OCI-LY7 (cell line): ENCODE measurements at regions not wholly inside any gene's neighbourhood (a gene's known extent, or its start where the extent isn't known, plus 50 kb on each side); places are given as distances from the start of the nearest gene placed in this dataset.
"Not testable (repeated sequence)": the region's sequence is repeated elsewhere in the genome, so short reads cannot be mapped to it uniquely, and the experiment has no call there.

Experiments
- BruUV-seq: library from RNA; stranded (reverse); fragments of 400-500 nt; replicated peaks from 2 replicates; lab custom pipeline; 2021; lab: Mats Ljungman, UMichigan
- CTCF ChIA-PET: fragments of 300-600 bp; sonication (Branson Sonifier 250); formaldehyde crosslinking; loops from one replicate; lab custom pipeline; 2022; ENCODE audit warnings: antibody characterized with exemption; ENCODE audit not compliant: unreplicated experiment; lab: Charles Lee
- POLR2A ChIA-PET: fragments of 300-600 bp; sonication (Branson Sonifier 250); formaldehyde crosslinking; loops from one replicate; lab custom pipeline; 2022; ENCODE audit warnings: antibody characterized with exemption; lab: Charles Lee
- DNase-seq: peaks from one replicate; pipeline ENCODE4 v3.0.0-alpha.2; 2015; ENCODE audit warnings: low spot score
- H2AFZ ChIP-seq: fragments of 200-600 bp; sonication (generic), shearing (Covaris generic); 2 replicates; pipeline ENCODE4 v1.6.1; 2014; ENCODE audit warnings: mild to moderate bottlenecking, antibody characterized with exemption, low read length, moderate library complexity
- H3K27ac ChIP-seq: fragments of 200-600 bp; sonication (generic); 2 replicates; pipeline ENCODE4 v1.5.1; 2014; ENCODE audit warnings: mixed run types, low read depth, mild to moderate bottlenecking, moderate library complexity, low read length, inconsistent platforms; ENCODE audit not compliant: poor library complexity, severe bottlenecking
- H3K36me3 ChIP-seq: fragments of 200-600 bp; sonication (generic); 2 replicates; pipeline ENCODE4 v1.6.1; 2014; ENCODE audit warnings: mild to moderate bottlenecking, antibody characterized with exemption, low read length, moderate library complexity, mixed read lengths; ENCODE audit not compliant: insufficient read depth
- H3K4me1 ChIP-seq: fragments of 200-600 bp; sonication (generic); 2 replicates; pipeline ENCODE4 v1.5.1; 2014; ENCODE audit warnings: mild to moderate bottlenecking, low read length; ENCODE audit not compliant: insufficient read depth, poor library complexity, severe bottlenecking
- H3K4me2 ChIP-seq: fragments of 200-600 bp; sonication (generic); 2 replicates; pipeline ENCODE4 v1.6.1; 2014; ENCODE audit warnings: mild to moderate bottlenecking, low read length
- H3K4me3 ChIP-seq: fragments of 200-600 bp; sonication (generic); 2 replicates; pipeline ENCODE4 v1.5.1; 2014; ENCODE audit warnings: mild to moderate bottlenecking, low read depth, low read length; ENCODE audit not compliant: poor library complexity, severe bottlenecking
- H3K79me2 ChIP-seq: fragments of 200-600 bp; sonication (generic); 2 replicates; pipeline ENCODE4 v1.6.1; 2016; ENCODE audit warnings: low read depth, mild to moderate bottlenecking, low read length, moderate library complexity, mixed read lengths; ENCODE audit not compliant: insufficient read depth
- H3K9me2 ChIP-seq: fragments of 200-600 bp; sonication (generic); 2 replicates; pipeline ENCODE4 v1.6.1; 2016; ENCODE audit warnings: mild to moderate bottlenecking, low read length, mixed read lengths; ENCODE audit not compliant: insufficient read depth
- H3K9me3 ChIP-seq: fragments of 200-600 bp; sonication (generic); 2 replicates; pipeline ENCODE4 v1.6.1; 2014; ENCODE audit warnings: mild to moderate bottlenecking, mixed run types, low read length, mixed read lengths
- H4K20me1 ChIP-seq: fragments of 200-600 bp; sonication (generic); 2 replicates; pipeline ENCODE4 v1.6.1; 2014; ENCODE audit warnings: mild to moderate bottlenecking, antibody characterized with exemption, low read length, moderate library complexity, mixed read lengths; ENCODE audit not compliant: insufficient read depth
- EZH2phosphoT487 ChIP-seq: fragments of 200-600 bp; sonication (generic); IDR thresholded peaks from 2 replicates; pipeline ENCODE4 v1.6.1; 2018; ENCODE audit warnings: low read depth, borderline replicate concordance, mild to moderate bottlenecking, mixed run types, antibody characterized with exemption, low read length, moderate library complexity, mixed read lengths
- intact Hi-C: fragments of 100-400 bp; cut with micrococcal nuclease; formaldehyde crosslinking; loops from one replicate; pipeline ENCODE4 v1.10.0; 2022; ENCODE audit not compliant: unreplicated experiment
- TF ChIP-seq, protein P1 (sequence below): fragments of 200-600 bp; sonication (generic); conservative IDR thresholded peaks from 2 replicates; pipeline ENCODE4 v1.5.1; 2014; ENCODE audit warnings: mild to moderate bottlenecking, antibody characterized with exemption, low read length, moderate library complexity, mixed read lengths

DNA sequence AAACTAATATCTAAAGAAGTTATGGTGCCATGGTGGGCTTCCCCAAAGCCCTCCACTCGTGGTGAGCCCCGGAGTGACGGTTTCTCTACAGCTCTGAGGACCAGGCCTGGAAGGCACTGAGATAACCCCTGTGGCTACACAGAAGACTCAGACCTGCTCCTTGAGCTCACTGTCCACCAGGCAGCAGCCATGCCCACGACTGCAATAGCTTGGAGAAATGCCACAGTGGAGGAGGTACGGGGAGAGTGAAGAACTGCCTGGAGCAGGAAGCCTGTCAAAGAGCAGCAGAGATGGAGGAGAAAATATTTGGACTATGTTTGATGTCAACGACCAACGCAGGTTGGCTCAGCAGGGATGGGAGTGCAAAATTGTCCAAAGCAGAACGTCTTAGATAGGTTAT, 300.1 kb upstream of the NPSR1 start:
- TF ChIP-seq EZH2phosphoT487, result no peak
- TF ChIP-seq, protein P1, sequence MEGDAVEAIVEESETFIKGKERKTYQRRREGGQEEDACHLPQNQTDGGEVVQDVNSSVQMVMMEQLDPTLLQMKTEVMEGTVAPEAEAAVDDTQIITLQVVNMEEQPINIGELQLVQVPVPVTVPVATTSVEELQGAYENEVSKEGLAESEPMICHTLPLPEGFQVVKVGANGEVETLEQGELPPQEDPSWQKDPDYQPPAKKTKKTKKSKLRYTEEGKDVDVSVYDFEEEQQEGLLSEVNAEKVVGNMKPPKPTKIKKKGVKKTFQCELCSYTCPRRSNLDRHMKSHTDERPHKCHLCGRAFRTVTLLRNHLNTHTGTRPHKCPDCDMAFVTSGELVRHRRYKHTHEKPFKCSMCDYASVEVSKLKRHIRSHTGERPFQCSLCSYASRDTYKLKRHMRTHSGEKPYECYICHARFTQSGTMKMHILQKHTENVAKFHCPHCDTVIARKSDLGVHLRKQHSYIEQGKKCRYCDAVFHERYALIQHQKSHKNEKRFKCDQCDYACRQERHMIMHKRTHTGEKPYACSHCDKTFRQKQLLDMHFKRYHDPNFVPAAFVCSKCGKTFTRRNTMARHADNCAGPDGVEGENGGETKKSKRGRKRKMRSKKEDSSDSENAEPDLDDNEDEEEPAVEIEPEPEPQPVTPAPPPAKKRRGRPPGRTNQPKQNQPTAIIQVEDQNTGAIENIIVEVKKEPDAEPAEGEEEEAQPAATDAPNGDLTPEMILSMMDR, result no peak
- CTCF ChIA-PET, result no interaction called here
- no peaks in the 10 kb centered on the region for H3K79me2 ChIP-seq
- H3K27ac ChIP-seq, result no peak overlapping the region
- H3K36me3 ChIP-seq, result no peaks in the 10 kb centered on the region
- no peaks in the 10 kb centered on the region for H4K20me1 ChIP-seq
- H3K4me3 ChIP-seq, result no peak overlapping the region
- H3K9me3 ChIP-seq, result no peaks in the 10 kb centered on the region
- no TSS peak for BruUV-seq
- no peak overlapping the region for H2AFZ ChIP-seq
- no peak for DNase-seq
- POLR2A ChIA-PET, result interaction anchor here (0.9 kb wide), 1 partner anchor 227 kb away, joined by 4 read pairs; no protein-coding TSS in a partner anchor
- no peaks in the 10 kb centered on the region for H3K9me2 ChIP-seq
- intact Hi-C loops, result no loop called here
- no peak overlapping the region for H3K4me2 ChIP-seq
- no peaks in the 10 kb centered on the region for H3K4me1 ChIP-seq

DNA sequence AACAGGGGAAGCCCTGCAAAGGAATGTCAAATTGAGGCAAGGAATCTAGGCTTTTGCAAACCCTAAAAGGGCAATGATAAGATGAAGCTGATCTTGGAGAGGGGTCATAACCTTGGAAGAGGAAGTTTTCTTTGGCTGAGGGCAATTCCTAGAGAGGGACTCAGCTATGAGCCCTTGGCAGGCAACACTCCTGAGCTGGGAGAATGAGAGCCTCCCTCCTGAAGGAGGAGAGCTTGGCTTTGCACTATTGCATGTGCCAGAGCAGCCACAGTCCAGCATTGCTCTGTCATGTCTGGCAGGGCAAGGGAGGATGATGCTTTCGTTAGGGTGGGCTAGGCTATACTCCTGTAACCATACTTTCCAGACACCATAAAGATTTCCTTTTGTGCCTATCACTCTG, 299.4 kb upstream of the NPSR1 start:
- H3K4me1 ChIP-seq, H2AFZ ChIP-seq, H3K27ac ChIP-seq, H3K4me2 ChIP-seq, CTCF ChIA-PET, BruUV-seq, H3K4me3 ChIP-seq, H3K79me2 ChIP-seq, POLR2A ChIA-PET, H3K9me2 ChIP-seq, H4K20me1 ChIP-seq, H3K9me3 ChIP-seq, intact Hi-C loops, DNase-seq, H3K36me3 ChIP-seq: not testable (repeated sequence)

DNA sequence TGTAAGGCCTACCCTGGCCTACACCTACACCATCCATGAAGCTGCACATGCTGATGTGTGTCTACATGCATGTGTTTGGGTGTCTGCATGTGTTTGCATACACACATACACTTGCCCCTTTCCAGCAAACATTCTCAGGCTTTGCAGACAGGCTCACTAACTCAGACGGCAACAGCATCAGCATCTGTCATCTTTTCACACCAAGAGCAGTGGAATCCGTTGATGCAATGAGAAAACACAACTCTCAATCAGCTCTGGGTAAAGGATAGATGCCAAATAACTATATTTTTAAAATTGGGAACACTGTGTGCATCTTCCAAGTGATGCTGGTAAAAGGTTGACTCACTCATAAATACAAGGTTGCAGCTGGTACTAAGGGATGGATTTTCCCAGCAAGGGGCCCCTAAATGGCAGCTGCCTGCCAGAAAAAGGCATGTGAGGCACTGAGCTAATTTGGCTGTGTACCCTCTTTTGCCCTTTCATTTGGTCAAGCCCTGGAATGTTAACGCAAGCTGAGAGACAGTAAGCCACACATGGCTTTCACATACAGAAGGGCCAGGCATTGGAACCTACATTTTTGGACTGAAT, 296.3 kb upstream of the NPSR1 start:
- H4K20me1 ChIP-seq, result no peaks in the 10 kb centered on the region
- H3K79me2 ChIP-seq, result no peaks in the 10 kb centered on the region
- no peak overlapping the region for H3K27ac ChIP-seq
- intact Hi-C loops, result no loop called here
- POLR2A ChIA-PET, result no interaction called here
- no peaks in the 10 kb centered on the region for H3K9me2 ChIP-seq
- H2AFZ ChIP-seq, result no peak overlapping the region
- H3K4me1 ChIP-seq, result no peaks in the 10 kb centered on the region
- H3K4me2 ChIP-seq, result no peak overlapping the region
- H3K4me3 ChIP-seq, result no peak overlapping the region
- no peaks in the 10 kb centered on the region for H3K36me3 ChIP-seq
- CTCF ChIA-PET, result no interaction called here
- TF ChIP-seq, protein P1, result no peak
- no peak for TF ChIP-seq EZH2phosphoT487
- H3K9me3 ChIP-seq, result no peaks in the 10 kb centered on the region
- BruUV-seq, result no TSS peak
- DNase-seq, result no peak
